PFSK-1 (cell line): ENCODE measurements at regions not wholly inside any gene's neighbourhood (a gene's known extent, or its start where the extent isn't known, plus 50 kb on each side); places are given as distances from the start of the nearest gene placed in this dataset.

Source experiments
- FOXP2 ChIP-seq: optimal IDR thresholded peaks from 2 replicates; pipeline ENCODE3; 2011; ENCODE audit warnings: borderline replicate concordance, control low read depth, inconsistent platforms; ENCODE audit not compliant: insufficient read depth; ENCODE audit errors: extremely low read length, extremely low read depth
- POLR2AphosphoS5 ChIP-seq: IDR thresholded peaks from 2 replicates; pipeline ENCODE4 v1.6.1; 2012; ENCODE audit warnings: low read depth, mild to moderate bottlenecking, control low read depth, low read length, moderate library complexity
- REST ChIP-seq, 2 experiments: IDR thresholded peaks; 2 replicates each; pipeline versions ENCODE4 v1.6.1 to v1.8.0; 2011 to 2012; ENCODE audit warnings: low read depth in 2 of 2, low read length in 2 of 2, control low read depth in 1 of 2, inconsistent platforms in 1 of 2, mild to moderate bottlenecking in 1 of 2, moderate library complexity in 1 of 2; ENCODE audit not compliant: insufficient read depth in 1 of 2
- SIN3A ChIP-seq: IDR thresholded peaks from 2 replicates; pipeline ENCODE4 v1.6.1; 2012; ENCODE audit warnings: mild to moderate bottlenecking, low read length, moderate library complexity, borderline replicate concordance; ENCODE audit not compliant: insufficient read depth
- TAF1 ChIP-seq: IDR thresholded peaks from 2 replicates; pipeline ENCODE4 v1.6.1; 2012; ENCODE audit warnings: low read length, control low read depth, borderline replicate concordance; ENCODE audit not compliant: insufficient read depth

- TF ChIP-seq FOXP2 = no peak
- TF ChIP-seq SIN3A = no peak
- no peak for TF ChIP-seq POLR2AphosphoS5
- TF ChIP-seq TAF1 = no peak
- TF ChIP-seq REST (IDR thresholded peaks at IDR 0.05; ENCODE audit: insufficient read depth in 1 of 2, low read depth in 2 of 2, low read length in 2 of 2) = no peak
Observed at GRCh38 chr2:129464631-129465030, 514.8 kb upstream of the RAB6C start.

GRCh38 chr2:129465045-129465444, 514.4 kb upstream of the RAB6C start:
- no peak for TF ChIP-seq SIN3A

GRCh38 chr2:129466389-129466788, 513.1 kb upstream of the RAB6C start:
- TF ChIP-seq FOXP2 (no peak), SIN3A (no peak), POLR2AphosphoS5 (no peak), REST (IDR thresholded peaks at IDR 0.05; ENCODE audit: insufficient read depth in 1 of 2, low read depth in 2 of 2, low read length in 2 of 2) (no peak), TAF1 (no peak)

GRCh38 chr2:129467012-129467779, 512.3 kb upstream of the RAB6C start:
- TF ChIP-seq REST (IDR thresholded peaks at IDR 0.05; ENCODE audit: insufficient read depth in 1 of 2, low read depth in 2 of 2, low read length in 2 of 2) = no peak
- no peak for TF ChIP-seq FOXP2
- TF ChIP-seq POLR2AphosphoS5 = no peak
- no peak for TF ChIP-seq TAF1
- TF ChIP-seq SIN3A = no peak

GRCh38 chr2:129467941-129468340, 511.5 kb upstream of the RAB6C start:
- TF ChIP-seq FOXP2 = no peak
- no peak for TF ChIP-seq SIN3A
- no peak for TF ChIP-seq POLR2AphosphoS5
- TF ChIP-seq TAF1 = no peak
- no peak for TF ChIP-seq REST (IDR thresholded peaks at IDR 0.05; ENCODE audit: insufficient read depth in 1 of 2, low read depth in 2 of 2, low read length in 2 of 2)
